Lower lobe of right lung (tissue), 2 donors: ENCODE measurements at regions not wholly inside any gene's neighbourhood (a gene's known extent, or its start where the extent isn't known, plus 50 kb on each side); places are given as distances from the start of the nearest gene placed in this dataset.

Experiments used
- ATAC-seq, 2 donors: fragments of 200-7000 bp; cut with Tn5 transposase; one replicate each; pipeline ENCODE4 v1.9.1; 2020 to 2022; ENCODE audit warnings: mild to moderate bottlenecking in 2 of 2, moderate library complexity in 2 of 2
- DNase-seq: peaks from one replicate; pipeline ENCODE4 v3.0.0-alpha.2; 2020
- H3K27ac ChIP-seq: fragments of 200-600 bp; one replicate; pipeline ENCODE4 v1.8.0; 2022
- H3K27me3 ChIP-seq: fragments of 200-600 bp; one replicate; pipeline ENCODE4 v1.8.0; 2022; ENCODE audit warnings: low read depth
- H3K36me3 ChIP-seq: fragments of 200-600 bp; one replicate; pipeline ENCODE4 v1.8.0; 2022; ENCODE audit warnings: mild to moderate bottlenecking
- H3K4me1 ChIP-seq: fragments of 200-600 bp; one replicate; pipeline ENCODE4 v1.8.0; 2022
- H3K4me3 ChIP-seq: fragments of 200-600 bp; one replicate; pipeline ENCODE4 v1.8.0; 2022; ENCODE audit warnings: mild to moderate bottlenecking
- H3K9me3 ChIP-seq: fragments of 200-600 bp; one replicate; pipeline ENCODE4 v1.8.0; 2022
- intact Hi-C: fragments of 100-400 bp; cut with DNase I; formaldehyde crosslinking; loops from one replicate; pipeline ENCODE4 v1.11.0; 2022
- TF ChIP-seq, protein P1 (sequence below): fragments of 200-600 bp; IDR thresholded peaks from one replicate; pipeline ENCODE4 v1.8.0; 2022; ENCODE audit warnings: antibody characterized with exemption, mild to moderate bottlenecking
- donor health status: DM: no; HTN: yes; CAD: no; lungs with severe emphysema.

DNA sequence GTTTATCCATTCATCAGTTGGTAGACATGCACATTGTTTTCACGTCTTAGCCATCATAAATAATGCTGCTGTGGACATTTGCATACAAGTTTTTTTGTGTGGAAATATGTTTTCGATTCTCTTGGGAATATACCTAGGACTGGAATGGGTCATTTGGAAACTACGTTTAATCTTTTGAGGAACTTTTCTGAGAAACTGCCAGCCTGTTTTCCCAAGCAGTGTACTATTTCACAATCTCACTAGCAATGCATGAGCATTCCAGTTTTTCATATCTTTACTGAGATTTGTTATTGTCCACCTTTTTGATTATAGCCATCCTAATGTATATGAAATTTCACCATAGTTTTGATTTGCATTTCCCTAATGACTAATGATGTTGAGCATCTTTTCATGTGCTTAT, 95.7 kb upstream of the JAZF1 start:
- H3K36me3 ChIP-seq, result no peaks in the 10 kb centered on the region
- DNase-seq (no peak), ATAC-seq (no peak)
- no peaks in the 10 kb centered on the region for H3K27me3 ChIP-seq
- intact Hi-C loops, result no loop called here
- TF ChIP-seq, protein P1, sequence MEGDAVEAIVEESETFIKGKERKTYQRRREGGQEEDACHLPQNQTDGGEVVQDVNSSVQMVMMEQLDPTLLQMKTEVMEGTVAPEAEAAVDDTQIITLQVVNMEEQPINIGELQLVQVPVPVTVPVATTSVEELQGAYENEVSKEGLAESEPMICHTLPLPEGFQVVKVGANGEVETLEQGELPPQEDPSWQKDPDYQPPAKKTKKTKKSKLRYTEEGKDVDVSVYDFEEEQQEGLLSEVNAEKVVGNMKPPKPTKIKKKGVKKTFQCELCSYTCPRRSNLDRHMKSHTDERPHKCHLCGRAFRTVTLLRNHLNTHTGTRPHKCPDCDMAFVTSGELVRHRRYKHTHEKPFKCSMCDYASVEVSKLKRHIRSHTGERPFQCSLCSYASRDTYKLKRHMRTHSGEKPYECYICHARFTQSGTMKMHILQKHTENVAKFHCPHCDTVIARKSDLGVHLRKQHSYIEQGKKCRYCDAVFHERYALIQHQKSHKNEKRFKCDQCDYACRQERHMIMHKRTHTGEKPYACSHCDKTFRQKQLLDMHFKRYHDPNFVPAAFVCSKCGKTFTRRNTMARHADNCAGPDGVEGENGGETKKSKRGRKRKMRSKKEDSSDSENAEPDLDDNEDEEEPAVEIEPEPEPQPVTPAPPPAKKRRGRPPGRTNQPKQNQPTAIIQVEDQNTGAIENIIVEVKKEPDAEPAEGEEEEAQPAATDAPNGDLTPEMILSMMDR, result no peak
- no peaks in the 10 kb centered on the region for H3K9me3 ChIP-seq
- H3K27ac ChIP-seq, result no peak overlapping the region
- H3K4me3 ChIP-seq, result no peak overlapping the region
- H3K4me1 ChIP-seq, result no peaks in the 10 kb centered on the region

DNA sequence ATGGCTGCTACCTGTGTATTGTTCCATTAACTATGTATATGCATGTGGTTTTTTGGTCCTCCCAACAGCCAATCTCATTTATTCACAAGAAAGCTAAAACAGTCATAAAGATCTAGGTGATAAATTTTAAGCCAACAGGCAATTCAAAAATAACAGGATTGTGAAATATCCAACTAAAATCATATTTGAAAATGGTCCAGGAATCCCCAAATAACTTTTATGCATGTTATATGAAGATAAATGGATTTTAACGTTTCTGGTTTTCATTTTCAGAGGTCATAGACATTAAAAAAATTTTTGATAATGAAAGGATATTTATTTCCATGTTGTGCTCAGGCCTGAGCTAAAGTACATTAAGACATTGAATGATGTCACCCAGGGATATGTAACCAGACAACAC, 96.8 kb upstream of the JAZF1 start:
- TF ChIP-seq, protein P1, result no peak
- ATAC-seq, result no peak
- no peaks in the 10 kb centered on the region for H3K4me1 ChIP-seq
- H3K4me3 ChIP-seq, result no peak overlapping the region
- no peaks in the 10 kb centered on the region for H3K9me3 ChIP-seq
- intact Hi-C loops, result no loop called here
- H3K27me3 ChIP-seq, result no peaks in the 10 kb centered on the region
- no peak overlapping the region for H3K27ac ChIP-seq
- no peaks in the 10 kb centered on the region for H3K36me3 ChIP-seq
- DNase-seq, result no peak

DNA sequence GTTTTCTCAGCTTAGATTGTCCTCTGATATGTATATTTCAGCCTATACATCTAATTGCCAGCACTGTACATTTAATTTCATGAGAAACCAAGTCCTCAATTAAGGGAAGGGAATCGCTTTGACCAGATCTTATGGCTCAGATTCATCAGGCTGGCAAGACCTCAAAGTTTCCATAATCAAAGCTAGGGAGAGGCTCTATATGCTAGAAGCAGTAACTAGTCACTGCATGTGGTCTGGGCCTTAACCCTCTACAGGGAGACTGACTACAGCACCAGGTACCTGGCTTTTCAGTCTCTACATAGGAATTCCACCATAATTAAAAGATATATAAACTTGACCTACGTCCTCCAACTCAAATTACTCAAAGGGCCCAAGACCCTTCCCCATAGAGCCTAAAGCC, 97.4 kb upstream of the JAZF1 start:
- no peak for DNase-seq
- ATAC-seq, result no peak
- Histone ChIP-seq H3K4me1 (no peaks in the 10 kb centered on the region), H3K27ac (no peak overlapping the region), H3K27me3 (no peaks in the 10 kb centered on the region), H3K36me3 (no peaks in the 10 kb centered on the region), H3K9me3 (no peaks in the 10 kb centered on the region), H3K4me3 (no peak overlapping the region)
- intact Hi-C loops, result no loop called here
- TF ChIP-seq, protein P1, result no peak

DNA sequence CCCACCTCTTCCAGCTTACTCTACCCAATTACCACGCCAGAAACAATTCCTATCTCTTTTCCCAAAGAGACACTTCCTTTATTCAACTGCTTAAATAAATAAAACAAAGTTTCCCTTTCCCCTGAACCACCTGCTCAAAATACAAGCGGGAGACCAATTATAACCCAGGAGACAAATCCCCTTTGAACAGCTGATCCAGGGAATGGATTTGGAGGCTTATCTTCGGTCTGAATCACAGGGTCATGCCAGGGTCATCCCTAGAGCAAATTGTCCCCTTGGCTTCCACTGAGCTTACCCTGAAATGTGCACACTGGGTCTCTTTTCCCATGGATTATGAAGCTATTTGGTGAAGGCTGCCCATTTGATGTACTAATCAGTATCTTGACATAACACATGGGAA, 99.9 kb upstream of the JAZF1 start:
- Histone ChIP-seq H3K36me3 (no peaks in the 10 kb centered on the region), H3K4me1 (no peaks in the 10 kb centered on the region), H3K27ac (no peak overlapping the region), H3K27me3 (no peaks in the 10 kb centered on the region), H3K4me3 (no peak overlapping the region), H3K9me3 (no peaks in the 10 kb centered on the region)
- TF ChIP-seq, protein P1, result no peak
- intact Hi-C loops, result no loop called here
- ATAC-seq (no peak), DNase-seq (no peak)

DNA sequence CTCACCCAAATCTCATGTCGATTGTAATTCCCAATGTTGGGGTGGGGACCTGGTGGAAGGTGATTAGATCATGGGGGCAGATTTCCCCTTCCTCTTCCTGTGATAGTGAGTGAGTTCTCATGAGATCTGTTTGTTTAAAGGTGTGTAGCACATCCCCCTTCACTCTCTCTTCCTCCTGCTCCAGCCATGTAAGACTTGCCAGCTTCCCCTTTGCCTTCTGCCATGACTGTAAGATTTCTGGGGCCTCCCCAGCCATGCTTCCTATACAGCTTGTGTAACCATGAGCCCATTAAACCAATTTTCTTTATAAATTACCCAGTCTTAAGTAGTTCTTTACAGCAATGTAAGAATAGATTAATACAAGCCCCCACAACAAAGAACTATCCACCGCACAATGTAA, 109.9 kb upstream of the JAZF1 start:
- Histone ChIP-seq H3K4me1 (no peaks in the 10 kb centered on the region), H3K27ac (no peak overlapping the region), H3K36me3 (no peaks in the 10 kb centered on the region), H3K27me3 (no peaks in the 10 kb centered on the region), H3K9me3 (no peaks in the 10 kb centered on the region), H3K4me3 (no peak overlapping the region)
- TF ChIP-seq, protein P1, result no peak
- no peak for DNase-seq
- no peak for ATAC-seq
- intact Hi-C loops, result no loop called here

DNA sequence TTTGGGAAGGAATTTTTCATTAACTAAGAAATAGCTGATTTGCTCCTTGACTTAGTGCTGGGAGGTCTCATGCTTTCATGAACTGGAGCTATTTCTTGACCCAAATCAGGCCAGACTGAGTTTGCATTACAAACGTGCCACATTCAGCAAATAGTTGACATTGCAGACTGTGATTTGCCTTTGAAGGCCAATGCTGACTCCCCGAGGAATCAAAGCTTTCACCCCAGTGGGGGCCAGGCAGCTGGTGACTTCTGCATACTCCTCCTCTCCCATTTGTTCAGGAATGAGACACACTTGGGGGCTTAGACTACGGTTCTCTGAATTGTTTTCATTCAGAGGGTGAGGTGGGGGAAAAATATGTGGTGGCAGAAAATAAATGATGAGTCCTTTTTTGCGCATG, 111.0 kb upstream of the JAZF1 start:
- Histone ChIP-seq H3K36me3 (no peaks in the 10 kb centered on the region), H3K27ac (no peak overlapping the region), H3K9me3 (no peaks in the 10 kb centered on the region), H3K27me3 (no peaks in the 10 kb centered on the region), H3K4me1 (no peaks in the 10 kb centered on the region), H3K4me3 (no peak overlapping the region)
- intact Hi-C loops, result no loop called here
- ATAC-seq (no peak), DNase-seq (no peak)
- TF ChIP-seq, protein P1, result no peak
